Inflammatory macrophage treated with lipopolysaccharide for 1 hour (primary cell): ENCODE measurements at regions not wholly inside any gene's neighbourhood (a gene's known extent, or its start where the extent isn't known, plus 50 kb on each side); places are given as distances from the start of the nearest gene placed in this dataset.
"Not testable (repeated sequence)": the region's sequence is repeated elsewhere in the genome, so short reads cannot be mapped to it uniquely, and the experiment has no call there.

Experiments
- DNase-seq, 2 donors: peaks; one replicate each; pipeline ENCODE4 v3.0.0-alpha.2; 2020 to 2022

GRCh38 chr16:60206516-60206915, 1472.4 kb upstream of the GOT2 start:
- no peak for DNase-seq

GRCh38 chr16:60204181-60204580, 1470.1 kb upstream of the GOT2 start:
- no peak for DNase-seq

GRCh38 chr16:60203525-60204124, 1469.5 kb upstream of the GOT2 start:
- peak in 1 of 2 donors; percentile 4 for DNase-seq

- DNase-seq, result not testable (repeated sequence)
Measured at GRCh38 chr16:60200729-60201128, 1466.6 kb upstream of the GOT2 start.

GRCh38 chr16:60200161-60200560, 1466.0 kb upstream of the GOT2 start:
- no peak for DNase-seq

- no peak for DNase-seq
Measured at GRCh38 chr16:60199150-60199549, 1465.0 kb upstream of the GOT2 start.

GRCh38 chr16:60181536-60181935, 1447.4 kb upstream of the GOT2 start:
- DNase-seq, result no peak

GRCh38 chr16:60180609-60181008, 1446.5 kb upstream of the GOT2 start:
- DNase-seq, result no peak

GRCh38 chr16:60170196-60170595, 1436.1 kb upstream of the GOT2 start:
- no peak for DNase-seq

- no peak for DNase-seq
Measured at GRCh38 chr16:60166111-60166510, 1432.0 kb upstream of the GOT2 start.

- no peak for DNase-seq
Measured at GRCh38 chr16:60151987-60152386, 1417.9 kb upstream of the GOT2 start.

GRCh38 chr16:60150907-60151306, 1416.8 kb upstream of the GOT2 start:
- no peak for DNase-seq

GRCh38 chr16:60143348-60143705, 1409.2 kb upstream of the GOT2 start:
- DNase-seq, result no peak

GRCh38 chr16:60142619-60143347, 1408.7 kb upstream of the GOT2 start:
- DNase-seq, result no peak

- DNase-seq, result no peak
Measured at GRCh38 chr16:60137891-60138290, 1403.8 kb upstream of the GOT2 start.

- DNase-seq, result peak; percentile 12 to 27
Measured at GRCh38 chr16:60127196-60127595, 1393.1 kb upstream of the GOT2 start.

GRCh38 chr16:60126115-60126514, 1392.0 kb upstream of the GOT2 start:
- DNase-seq, result not testable (repeated sequence)

- DNase-seq, result no peak
Measured at GRCh38 chr16:60123392-60124023, 1389.4 kb upstream of the GOT2 start.

GRCh38 chr16:60120586-60120985, 1386.5 kb upstream of the GOT2 start:
- no peak for DNase-seq

GRCh38 chr16:60110531-60110930, 1376.4 kb upstream of the GOT2 start:
- no peak for DNase-seq

GRCh38 chr16:60107871-60108270, 1373.8 kb upstream of the GOT2 start:
- DNase-seq, result no peak

GRCh38 chr16:60107437-60107836, 1373.3 kb upstream of the GOT2 start:
- DNase-seq, result peak; percentile 55 to 69

- DNase-seq, result no peak
Measured at GRCh38 chr16:60100371-60100770, 1366.3 kb upstream of the GOT2 start.

GRCh38 chr16:60091529-60091928, 1357.4 kb upstream of the GOT2 start:
- DNase-seq, result no peak
